ENCODE measurements at regions not wholly inside any gene's neighbourhood (a gene's known extent, or its start where the extent isn't known, plus 50 kb on each side); places are given as distances from the start of the nearest gene placed in this dataset.
A peak's percentile ranks its signal among the peaks of the same experiment; 100 is the strongest.

DNA sequence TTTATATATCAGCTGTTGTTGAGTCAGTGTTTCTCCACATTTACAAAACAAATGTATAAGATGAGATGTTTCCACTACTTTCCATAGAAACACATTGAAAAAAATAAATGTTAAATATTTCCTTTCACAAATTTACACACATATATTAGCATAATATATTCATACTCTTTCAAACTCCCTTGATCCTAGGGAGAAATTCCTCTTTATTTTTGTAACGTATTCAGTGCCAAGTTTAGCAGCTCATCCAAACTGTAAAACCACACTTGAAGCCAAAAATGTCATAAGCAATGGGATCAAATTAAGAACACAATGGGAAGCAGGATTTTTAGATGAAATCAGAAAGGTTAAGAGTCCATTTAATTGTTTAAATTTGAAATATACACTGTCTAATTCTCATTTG lies 381.1 kb upstream of the MAD2L1 start:
- ChIA-PET POLR2A (no interaction called here), CTCF (no interaction called here)
- Histone ChIP-seq H3K36me3 (ENCODE audit: control insufficient read depth, insufficient read depth, low read length) (no peaks in the 10 kb centered on the region), H3K27me3 (ENCODE audit: control insufficient read depth, insufficient read depth, low read length) (no peaks in the 10 kb centered on the region), H3K9me3 (ENCODE audit: control insufficient read depth, insufficient read depth, low read depth, low read length) (no peaks in the 10 kb centered on the region), H3K4me1 (ENCODE audit: control insufficient read depth, insufficient read depth, low read length) (no peaks in the 10 kb centered on the region), H3K27ac (ENCODE audit: low read length) (no peak overlapping the region), H3K4me3 (ENCODE audit: low read depth in 2 of 2, low read length in 2 of 2) (no peak overlapping the region)
- in situ Hi-C loops (cut with HindIII; ENCODE audit: low pct_unique_long_range_greater_than_20kb, low sequenced_read_pairs) = no loop called here
- TF ChIP-seq TCF7L2 (IDR thresholded peaks at IDR 0.05; ENCODE audit: low read depth, low read length) = no peak
- TF ChIP-seq SIN3A (IDR thresholded peaks at IDR 0.05; ENCODE audit: borderline replicate concordance, insufficient read depth, low read depth, low read length) = no peak
- TF ChIP-seq POLR2AphosphoS5 (IDR thresholded peaks at IDR 0.05; ENCODE audit: low read depth, low read length) = no peak
- TF ChIP-seq, protein P1, sequence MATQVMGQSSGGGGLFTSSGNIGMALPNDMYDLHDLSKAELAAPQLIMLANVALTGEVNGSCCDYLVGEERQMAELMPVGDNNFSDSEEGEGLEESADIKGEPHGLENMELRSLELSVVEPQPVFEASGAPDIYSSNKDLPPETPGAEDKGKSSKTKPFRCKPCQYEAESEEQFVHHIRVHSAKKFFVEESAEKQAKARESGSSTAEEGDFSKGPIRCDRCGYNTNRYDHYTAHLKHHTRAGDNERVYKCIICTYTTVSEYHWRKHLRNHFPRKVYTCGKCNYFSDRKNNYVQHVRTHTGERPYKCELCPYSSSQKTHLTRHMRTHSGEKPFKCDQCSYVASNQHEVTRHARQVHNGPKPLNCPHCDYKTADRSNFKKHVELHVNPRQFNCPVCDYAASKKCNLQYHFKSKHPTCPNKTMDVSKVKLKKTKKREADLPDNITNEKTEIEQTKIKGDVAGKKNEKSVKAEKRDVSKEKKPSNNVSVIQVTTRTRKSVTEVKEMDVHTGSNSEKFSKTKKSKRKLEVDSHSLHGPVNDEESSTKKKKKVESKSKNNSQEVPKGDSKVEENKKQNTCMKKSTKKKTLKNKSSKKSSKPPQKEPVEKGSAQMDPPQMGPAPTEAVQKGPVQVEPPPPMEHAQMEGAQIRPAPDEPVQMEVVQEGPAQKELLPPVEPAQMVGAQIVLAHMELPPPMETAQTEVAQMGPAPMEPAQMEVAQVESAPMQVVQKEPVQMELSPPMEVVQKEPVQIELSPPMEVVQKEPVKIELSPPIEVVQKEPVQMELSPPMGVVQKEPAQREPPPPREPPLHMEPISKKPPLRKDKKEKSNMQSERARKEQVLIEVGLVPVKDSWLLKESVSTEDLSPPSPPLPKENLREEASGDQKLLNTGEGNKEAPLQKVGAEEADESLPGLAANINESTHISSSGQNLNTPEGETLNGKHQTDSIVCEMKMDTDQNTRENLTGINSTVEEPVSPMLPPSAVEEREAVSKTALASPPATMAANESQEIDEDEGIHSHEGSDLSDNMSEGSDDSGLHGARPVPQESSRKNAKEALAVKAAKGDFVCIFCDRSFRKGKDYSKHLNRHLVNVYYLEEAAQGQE (IDR thresholded peaks at IDR 0.05; ENCODE audit: insufficient read depth in 1 of 2, low read depth in 2 of 2, low read length in 1 of 2) = no peak
- intact Hi-C loops (cut with micrococcal nuclease; ENCODE audit: unreplicated experiment) = no loop called here
- DNase-seq (ENCODE audit: low read depth, low spot score) = no peak
- BruUV-seq (replicated peaks) = no TSS peak
- no peak for ATAC-seq

DNA sequence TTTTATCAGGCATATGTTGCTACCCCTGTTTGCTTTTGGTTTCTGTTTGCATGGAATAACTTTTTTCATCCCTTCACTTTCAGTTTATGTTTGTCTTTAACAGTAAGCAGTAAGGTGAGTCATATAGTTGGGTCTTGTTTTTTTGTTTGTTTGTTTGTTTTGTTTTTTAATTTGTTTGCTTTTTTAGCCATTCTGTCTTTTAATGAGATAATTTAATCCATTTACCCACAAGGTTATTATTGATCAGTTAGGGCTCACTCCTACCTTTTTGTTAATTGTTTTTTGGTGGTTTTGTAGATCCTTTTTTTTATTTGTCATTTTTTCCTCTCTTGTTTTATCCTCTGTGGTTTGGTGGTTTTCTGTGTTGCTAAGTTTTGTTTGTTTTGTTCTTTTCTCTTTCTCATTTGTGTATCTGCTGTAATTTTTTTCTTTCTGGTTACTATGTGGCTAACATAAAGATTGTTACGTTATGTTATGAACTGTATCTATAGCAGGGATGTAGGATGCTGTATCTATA lies 379.5 kb upstream of the MAD2L1 start:
- ATAC-seq = no peak
- DNase-seq (ENCODE audit: low read depth, low spot score) = peak; percentile 10
- CTCF ChIA-PET = no interaction called here

More for the DNA sequence above, 379.5 kb upstream of the MAD2L1 start:
- in situ Hi-C loops (cut with HindIII; ENCODE audit: low pct_unique_long_range_greater_than_20kb, low sequenced_read_pairs) = no loop called here
- Histone ChIP-seq H3K27me3 (ENCODE audit: control insufficient read depth, insufficient read depth, low read length) (no peaks in the 10 kb centered on the region), H3K4me1 (ENCODE audit: control insufficient read depth, insufficient read depth, low read length) (no peaks in the 10 kb centered on the region), H3K9me3 (ENCODE audit: control insufficient read depth, insufficient read depth, low read depth, low read length) (no peaks in the 10 kb centered on the region), H3K27ac (ENCODE audit: low read length) (no peak overlapping the region), H3K36me3 (ENCODE audit: control insufficient read depth, insufficient read depth, low read length) (no peaks in the 10 kb centered on the region), H3K4me3 (ENCODE audit: low read depth in 2 of 2, low read length in 2 of 2) (no peak overlapping the region)
- POLR2A ChIA-PET = no interaction called here
- TF ChIP-seq TCF7L2 (IDR thresholded peaks at IDR 0.05; ENCODE audit: low read depth, low read length) (no peak), SIN3A (IDR thresholded peaks at IDR 0.05; ENCODE audit: borderline replicate concordance, insufficient read depth, low read depth, low read length) (no peak), POLR2AphosphoS5 (IDR thresholded peaks at IDR 0.05; ENCODE audit: low read depth, low read length) (no peak)
- TF ChIP-seq, protein P2, sequence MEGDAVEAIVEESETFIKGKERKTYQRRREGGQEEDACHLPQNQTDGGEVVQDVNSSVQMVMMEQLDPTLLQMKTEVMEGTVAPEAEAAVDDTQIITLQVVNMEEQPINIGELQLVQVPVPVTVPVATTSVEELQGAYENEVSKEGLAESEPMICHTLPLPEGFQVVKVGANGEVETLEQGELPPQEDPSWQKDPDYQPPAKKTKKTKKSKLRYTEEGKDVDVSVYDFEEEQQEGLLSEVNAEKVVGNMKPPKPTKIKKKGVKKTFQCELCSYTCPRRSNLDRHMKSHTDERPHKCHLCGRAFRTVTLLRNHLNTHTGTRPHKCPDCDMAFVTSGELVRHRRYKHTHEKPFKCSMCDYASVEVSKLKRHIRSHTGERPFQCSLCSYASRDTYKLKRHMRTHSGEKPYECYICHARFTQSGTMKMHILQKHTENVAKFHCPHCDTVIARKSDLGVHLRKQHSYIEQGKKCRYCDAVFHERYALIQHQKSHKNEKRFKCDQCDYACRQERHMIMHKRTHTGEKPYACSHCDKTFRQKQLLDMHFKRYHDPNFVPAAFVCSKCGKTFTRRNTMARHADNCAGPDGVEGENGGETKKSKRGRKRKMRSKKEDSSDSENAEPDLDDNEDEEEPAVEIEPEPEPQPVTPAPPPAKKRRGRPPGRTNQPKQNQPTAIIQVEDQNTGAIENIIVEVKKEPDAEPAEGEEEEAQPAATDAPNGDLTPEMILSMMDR (IDR thresholded peaks at IDR 0.05) = no peak
- TF ChIP-seq, protein P1 (IDR thresholded peaks at IDR 0.05; ENCODE audit: insufficient read depth in 1 of 2, low read depth in 2 of 2, low read length in 1 of 2) = no peak
- no TSS peak for BruUV-seq (replicated peaks)
- intact Hi-C loops (cut with micrococcal nuclease; ENCODE audit: unreplicated experiment) = no loop called here

All from Panc1 (cell line).